Lower leg skin (tissue), 4 donors: ENCODE measurements at regions not wholly inside any gene's neighbourhood (a gene's known extent, or its start where the extent isn't known, plus 50 kb on each side); places are given as distances from the start of the nearest gene placed in this dataset.

Experiments used
- DNase-seq, 2 donors: peaks; one replicate each; pipeline ENCODE4 v3.0.0-alpha.2; 2019; ENCODE audit warnings: low spot score in 2 of 2
- H3K4me3 ChIP-seq: fragments of 200-600 bp; sonication (generic); 2 replicates; pipeline ENCODE4 v1.5.1; 2017; ENCODE audit warnings: mild to moderate bottlenecking, low read depth; ENCODE audit not compliant: poor library complexity, severe bottlenecking
- POLR2A ChIP-seq, 2 donors: fragments of 450-650 bp; IDR thresholded peaks; one replicate each; pipeline ENCODE4 v1.6.1; 2016 to 2017; ENCODE audit warnings: antibody characterized with exemption in 2 of 2, mild to moderate bottlenecking in 1 of 2, moderate library complexity in 1 of 2
- WGBS, 2 donors: methylation state at CpG; one replicate each; pipeline ENCODE4 v1.1.5; 2018; 5-methylcytosine and 5-hydroxymethylcytosine counted together
- intact Hi-C: fragments of 100-400 bp; cut with DNase I; formaldehyde crosslinking; loops from one replicate; pipeline ENCODE4 v1.15.0; 2023; ENCODE audit warnings: low total_unique reads
- TF ChIP-seq, protein P1 (sequence below), 3 donors: fragments of 450-650 bp; IDR thresholded peaks; one replicate each; pipeline ENCODE4 v1.5.1; 2016; ENCODE audit warnings: antibody characterized with exemption in 3 of 3, mild to moderate bottlenecking in 3 of 3, moderate library complexity in 2 of 3

- DNase-seq, result no peak
- WGBS, 2 donors, result 34 to 42% methylated on average over 1 of the region's 1 CpG
- intact Hi-C loops, result no loop called here
- TF ChIP-seq, protein P1, sequence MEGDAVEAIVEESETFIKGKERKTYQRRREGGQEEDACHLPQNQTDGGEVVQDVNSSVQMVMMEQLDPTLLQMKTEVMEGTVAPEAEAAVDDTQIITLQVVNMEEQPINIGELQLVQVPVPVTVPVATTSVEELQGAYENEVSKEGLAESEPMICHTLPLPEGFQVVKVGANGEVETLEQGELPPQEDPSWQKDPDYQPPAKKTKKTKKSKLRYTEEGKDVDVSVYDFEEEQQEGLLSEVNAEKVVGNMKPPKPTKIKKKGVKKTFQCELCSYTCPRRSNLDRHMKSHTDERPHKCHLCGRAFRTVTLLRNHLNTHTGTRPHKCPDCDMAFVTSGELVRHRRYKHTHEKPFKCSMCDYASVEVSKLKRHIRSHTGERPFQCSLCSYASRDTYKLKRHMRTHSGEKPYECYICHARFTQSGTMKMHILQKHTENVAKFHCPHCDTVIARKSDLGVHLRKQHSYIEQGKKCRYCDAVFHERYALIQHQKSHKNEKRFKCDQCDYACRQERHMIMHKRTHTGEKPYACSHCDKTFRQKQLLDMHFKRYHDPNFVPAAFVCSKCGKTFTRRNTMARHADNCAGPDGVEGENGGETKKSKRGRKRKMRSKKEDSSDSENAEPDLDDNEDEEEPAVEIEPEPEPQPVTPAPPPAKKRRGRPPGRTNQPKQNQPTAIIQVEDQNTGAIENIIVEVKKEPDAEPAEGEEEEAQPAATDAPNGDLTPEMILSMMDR (IDR thresholded peaks at IDR 0.05), result no peak
- TF ChIP-seq POLR2A (IDR thresholded peaks at IDR 0.05), result no peak
- no peak overlapping the region for H3K4me3 ChIP-seq
Measured at GRCh38 chr4:62711575-62711974, 1511.4 kb downstream of the ADGRL3 start.

GRCh38 chr4:62709618-62710252 lies 1509.6 kb downstream of the ADGRL3 start:
- TF ChIP-seq, protein P1 (IDR thresholded peaks at IDR 0.05), result no peak
- TF ChIP-seq POLR2A (IDR thresholded peaks at IDR 0.05), result no peak
- no peak for DNase-seq
- no peak overlapping the region for H3K4me3 ChIP-seq
- intact Hi-C loops, result no loop called here
- 44 to 46% methylated on average over 3 of the region's 3 CpGs for WGBS, 2 donors

DNA sequence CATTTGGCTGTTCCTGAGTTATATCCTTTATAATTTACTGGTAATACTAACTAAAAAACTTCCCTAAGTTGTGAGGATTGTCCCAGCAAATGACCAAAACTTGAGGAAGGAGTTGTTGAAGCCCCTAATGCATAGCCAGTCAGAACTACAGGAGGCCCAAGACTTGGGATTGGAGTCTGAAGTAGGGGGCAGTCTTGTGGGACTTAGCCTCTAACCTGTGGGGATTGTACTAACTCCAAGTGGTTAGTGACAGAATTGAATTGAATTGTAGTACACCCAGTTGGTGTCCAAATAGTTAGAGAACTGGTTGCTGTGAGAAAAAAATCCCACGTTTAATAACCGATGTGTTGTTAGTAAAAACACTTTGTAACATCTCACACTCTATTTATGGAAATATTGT lies 1506.3 kb downstream of the ADGRL3 start:
- TF ChIP-seq, protein P1 (IDR thresholded peaks at IDR 0.05), result no peak
- no peak for TF ChIP-seq POLR2A (IDR thresholded peaks at IDR 0.05)
- 94 to 95% methylated on average over 2 of the region's 2 CpGs for WGBS, 2 donors
- no peak overlapping the region for H3K4me3 ChIP-seq
- no peak for DNase-seq
- intact Hi-C loops, result no loop called here

GRCh38 chr4:62683799-62684566 lies 1483.9 kb downstream of the ADGRL3 start:
- DNase-seq, result peak in 1 of 2 donors; percentile 50
- intact Hi-C loops, result no loop called here
- TF ChIP-seq, protein P1 (IDR thresholded peaks at IDR 0.05), result no peak
- TF ChIP-seq POLR2A (IDR thresholded peaks at IDR 0.05), result no peak
- 93 to 95% methylated on average over 11 to 12 of the region's 13 CpGs for WGBS, 2 donors
- H3K4me3 ChIP-seq, result no peak overlapping the region

GRCh38 chr4:62676962-62677361 lies 1476.8 kb downstream of the ADGRL3 start:
- 68 to 71% methylated on average over 2 of the region's 2 CpGs for WGBS, 2 donors
- H3K4me3 ChIP-seq, result no peak overlapping the region
- intact Hi-C loops, result no loop called here
- no peak for DNase-seq
- TF ChIP-seq, protein P1 (IDR thresholded peaks at IDR 0.05), result no peak
- TF ChIP-seq POLR2A (IDR thresholded peaks at IDR 0.05), result no peak
